Pancreas (tissue), 10 donors: ENCODE measurements at regions not wholly inside any gene's neighbourhood (a gene's known extent, or its start where the extent isn't known, plus 50 kb on each side); places are given as distances from the start of the nearest gene placed in this dataset.
"Not testable (repeated sequence)": the region's sequence is repeated elsewhere in the genome, so short reads cannot be mapped to it uniquely, and the experiment has no call there.

Source experiments
- ATAC-seq, 4 donors: fragments of 200-7000 bp; cut with Tn5 transposase; one replicate each; pipeline versions ENCODE4 v1.8.0 to v1.9.1; 2020; ENCODE audit warnings: mild to moderate bottlenecking in 4 of 4, moderate library complexity in 4 of 4
- DNase-seq, 6 donors: peaks; one replicate each; pipeline ENCODE4 v3.0.0-alpha.2; 2020
- FAIRE-seq: peaks from 2 replicates; lab custom pipeline; 2012; peaks lifted over from hg19 to GRCh38; lab: Jason Lieb, UNC
- H3K27ac ChIP-seq, 4 donors: fragments of 200-600 bp; sonication (generic); 1 replicate in 3 of 4; 2 replicates in 1 of 4; pipeline versions ENCODE4 v1.5.0 to v1.8.0; 2020
- H3K27me3 ChIP-seq, 4 donors: fragments of 200-600 bp; one replicate each; pipeline ENCODE4 v1.8.0; 2021
- H3K36me3 ChIP-seq, 3 donors: fragments of 200-600 bp; sonication (generic) in 1 of 3; one replicate each; pipeline versions ENCODE4 v1.5.0 to v1.8.0; 2020 to 2021
- H3K4me1 ChIP-seq, 3 donors: fragments of 200-600 bp; one replicate each; pipeline ENCODE4 v1.8.0; 2021
- H3K4me3 ChIP-seq, 4 donors: fragments of 200-600 bp; sonication (generic) in 2 of 4; one replicate each; pipeline versions ENCODE4 v1.5.0 to v1.8.0; 2020 to 2021
- H3K9me3 ChIP-seq, 4 donors: fragments of 200-600 bp; one replicate each; pipeline ENCODE4 v1.8.0; 2021
- WGBS, 2 donors: extraction: QIAGEN DNeasy Blood & Tissue Kit; methylation state at CpG; one replicate each; pipeline ENCODE4 v1.1.7; 2013; 5-methylcytosine and 5-hydroxymethylcytosine counted together
- intact Hi-C, 3 donors: fragments of 100-400 bp; cut with DNase I; formaldehyde crosslinking; loops; one replicate each; pipeline versions ENCODE4 v1.11.1 to v1.14.2; 2022
- TF ChIP-seq, protein P1 (sequence below), 4 donors: fragments of 200-600 bp; sonication (generic) in 3 of 4; IDR thresholded peaks; one replicate each; pipeline versions ENCODE4 v1.5.0 to v1.8.0; 2021; ENCODE audit warnings: antibody characterized with exemption in 4 of 4
- donor health status: healthy with polysubstance abuse.
- donor health status: DM: no; HTN: no; CAD: no; lungs with moderate emphysema.
- donor health status: DM: no; HTN: no; CAD: no.
- donor health status: control.
- donor health status: control.
- donor health status: Bipolar disorder and iron deficiency.
- donor health status: DM: yes; HTN: yes; CAD: no.
- donor health status: DM: no; HTN: no; CAD: no.
- donor health status: DM: no; HTN: no; CAD: no.
- donor health status: DM: yes; HTN: yes; CAD: no.

DNA sequence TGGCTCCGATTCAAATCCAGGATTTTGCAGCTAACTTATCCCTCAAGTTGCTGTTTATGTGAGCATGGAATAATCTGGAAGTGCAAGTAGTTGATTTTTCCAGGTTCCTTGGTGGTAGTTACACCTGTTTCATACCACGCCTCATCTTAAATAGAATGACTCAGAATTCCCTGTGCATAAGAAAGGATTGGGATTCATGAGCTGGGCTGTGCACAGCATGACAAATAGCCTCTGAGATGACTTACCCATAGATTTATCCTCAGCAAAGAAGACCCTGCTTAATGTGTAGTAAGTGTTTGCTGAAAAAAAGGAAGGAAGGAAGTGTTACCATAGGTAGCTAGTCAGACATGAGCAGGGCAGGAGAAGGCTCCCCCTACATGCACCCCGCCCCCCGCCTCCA lies 777.7 kb upstream of the ADGRL3 start:
- no peak for ATAC-seq
- intact Hi-C loops, result no loop called here
- no peak for FAIRE-seq
- no peaks in the 10 kb centered on the region for H3K36me3 ChIP-seq
- H3K27ac ChIP-seq, result no peak overlapping the region
- DNase-seq, result no peak
- TF ChIP-seq, protein P1, sequence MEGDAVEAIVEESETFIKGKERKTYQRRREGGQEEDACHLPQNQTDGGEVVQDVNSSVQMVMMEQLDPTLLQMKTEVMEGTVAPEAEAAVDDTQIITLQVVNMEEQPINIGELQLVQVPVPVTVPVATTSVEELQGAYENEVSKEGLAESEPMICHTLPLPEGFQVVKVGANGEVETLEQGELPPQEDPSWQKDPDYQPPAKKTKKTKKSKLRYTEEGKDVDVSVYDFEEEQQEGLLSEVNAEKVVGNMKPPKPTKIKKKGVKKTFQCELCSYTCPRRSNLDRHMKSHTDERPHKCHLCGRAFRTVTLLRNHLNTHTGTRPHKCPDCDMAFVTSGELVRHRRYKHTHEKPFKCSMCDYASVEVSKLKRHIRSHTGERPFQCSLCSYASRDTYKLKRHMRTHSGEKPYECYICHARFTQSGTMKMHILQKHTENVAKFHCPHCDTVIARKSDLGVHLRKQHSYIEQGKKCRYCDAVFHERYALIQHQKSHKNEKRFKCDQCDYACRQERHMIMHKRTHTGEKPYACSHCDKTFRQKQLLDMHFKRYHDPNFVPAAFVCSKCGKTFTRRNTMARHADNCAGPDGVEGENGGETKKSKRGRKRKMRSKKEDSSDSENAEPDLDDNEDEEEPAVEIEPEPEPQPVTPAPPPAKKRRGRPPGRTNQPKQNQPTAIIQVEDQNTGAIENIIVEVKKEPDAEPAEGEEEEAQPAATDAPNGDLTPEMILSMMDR (IDR thresholded peaks at IDR 0.05), result no peak
- H3K4me1 ChIP-seq, result no peaks in the 10 kb centered on the region
- no peaks in the 10 kb centered on the region for H3K27me3 ChIP-seq
- H3K4me3 ChIP-seq, result no peak overlapping the region
- 40 to 55% methylated on average over 4 of the region's 4 CpGs for WGBS, 2 donors
- no peaks in the 10 kb centered on the region for H3K9me3 ChIP-seq

DNA sequence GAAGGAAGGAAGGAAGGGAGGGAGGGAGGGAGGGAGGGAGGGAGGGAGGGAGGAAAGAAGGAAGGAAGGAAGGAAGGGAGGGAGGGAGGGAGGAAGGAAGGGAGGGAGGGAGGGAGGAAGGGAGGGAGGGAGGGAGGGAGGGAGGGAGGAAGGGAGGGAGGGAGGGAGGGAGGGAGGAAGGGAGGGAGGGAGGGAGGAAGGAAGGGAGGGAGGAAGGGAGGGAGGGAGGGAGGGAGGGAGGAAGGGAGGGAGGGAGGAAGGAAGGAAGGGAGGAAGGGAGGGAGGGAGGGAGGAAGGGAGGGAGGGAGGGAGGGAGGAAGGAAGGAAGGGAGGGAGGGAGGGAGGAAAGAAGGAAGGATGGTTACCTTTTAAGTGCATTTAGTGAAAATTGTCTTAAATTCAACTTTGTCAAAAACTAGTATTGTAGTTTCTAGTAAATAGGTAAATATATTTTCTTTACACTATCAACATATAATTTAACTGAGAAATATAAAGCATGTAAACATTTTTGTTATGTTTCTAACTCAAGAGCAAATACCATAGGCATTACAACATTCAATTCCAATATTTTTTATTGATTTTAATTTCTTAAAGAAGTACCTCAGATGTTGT lies 776.4 kb upstream of the ADGRL3 start:
- H3K4me1 ChIP-seq, H3K9me3 ChIP-seq, H3K4me3 ChIP-seq, intact Hi-C loops, DNase-seq, FAIRE-seq, H3K27ac ChIP-seq, H3K36me3 ChIP-seq, ATAC-seq, H3K27me3 ChIP-seq: not testable (repeated sequence)

DNA sequence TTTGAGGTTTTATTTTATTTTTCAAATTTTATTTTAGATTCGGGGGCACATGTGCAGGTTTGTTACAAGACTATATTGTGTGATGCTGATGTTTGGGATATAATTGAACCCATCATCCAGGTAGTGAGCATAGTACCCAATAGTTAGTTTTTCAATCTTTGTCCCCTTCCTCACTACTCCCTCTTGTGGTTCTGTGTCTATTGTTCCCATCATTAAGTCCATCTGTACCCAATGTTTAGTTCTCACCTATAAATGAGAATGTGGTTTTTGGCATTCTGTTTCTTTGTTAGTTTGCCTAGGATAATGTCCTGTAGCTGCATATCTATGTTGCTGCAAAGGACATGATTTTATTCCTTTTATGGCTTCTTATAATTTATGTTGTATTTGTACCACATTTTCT lies 767.2 kb upstream of the ADGRL3 start:
- DNase-seq, result no peak
- Histone ChIP-seq H3K4me1 (no peaks in the 10 kb centered on the region), H3K27ac (no peak overlapping the region), H3K9me3 (no peaks in the 10 kb centered on the region), H3K36me3 (no peaks in the 10 kb centered on the region), H3K4me3 (no peak overlapping the region), H3K27me3 (no peaks in the 10 kb centered on the region)
- TF ChIP-seq, protein P1 (IDR thresholded peaks at IDR 0.05), result no peak
- WGBS, 2 donors, result 36 to 62% methylated on average over 1 of the region's 1 CpG
- ATAC-seq, result no peak
- intact Hi-C loops, result no loop called here
- FAIRE-seq, result no peak

DNA sequence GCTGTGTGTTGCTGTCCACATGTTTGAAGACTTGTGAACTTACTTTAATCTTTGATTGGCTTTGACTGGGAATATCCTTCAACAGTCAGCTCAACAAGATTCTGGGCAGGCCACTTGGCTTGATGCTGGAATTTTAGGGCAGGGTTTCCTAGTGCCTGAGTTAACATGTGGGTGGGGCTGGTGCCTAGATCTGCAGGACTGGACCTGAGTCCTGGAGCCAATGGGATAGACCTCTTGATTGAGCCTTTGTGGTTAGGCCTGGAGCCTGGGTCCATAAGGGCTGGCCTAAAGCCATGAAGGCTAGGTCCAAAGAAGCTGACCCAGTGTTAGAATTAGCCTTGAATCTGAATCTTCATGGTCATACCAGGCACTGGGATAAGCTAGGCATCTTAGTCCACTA lies 757.1 kb upstream of the ADGRL3 start:
- H3K4me1 ChIP-seq, result no peaks in the 10 kb centered on the region
- DNase-seq (no peak), FAIRE-seq (no peak), ATAC-seq (no peak)
- H3K36me3 ChIP-seq, result no peaks in the 10 kb centered on the region
- H3K4me3 ChIP-seq, result no peak overlapping the region
- H3K9me3 ChIP-seq, result no peaks in the 10 kb centered on the region
- TF ChIP-seq, protein P1 (IDR thresholded peaks at IDR 0.05), result no peak
- H3K27me3 ChIP-seq, result no peaks in the 10 kb centered on the region
- no peak overlapping the region for H3K27ac ChIP-seq
- intact Hi-C loops, result no loop called here

DNA sequence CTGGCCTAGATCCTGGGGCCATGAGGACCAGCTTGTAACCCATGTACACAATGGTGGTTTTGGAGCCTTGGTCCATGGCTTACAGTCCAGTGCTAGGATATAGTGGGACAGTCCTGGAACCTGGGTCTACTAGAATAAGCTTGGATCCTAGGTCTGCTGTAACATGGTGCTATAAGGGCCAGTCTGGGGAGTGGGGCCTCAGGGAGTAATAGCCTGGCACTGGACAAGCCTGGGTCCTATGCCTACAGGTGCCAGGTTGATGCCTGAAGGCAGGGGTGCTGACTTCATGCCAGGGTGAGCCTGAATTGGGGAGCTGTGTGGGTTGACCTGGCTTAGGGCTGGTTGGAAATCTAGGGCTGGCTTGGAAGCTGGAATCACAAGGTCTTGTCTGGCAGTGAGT lies 756.3 kb upstream of the ADGRL3 start:
- ATAC-seq (no peak), FAIRE-seq (no peak), DNase-seq (no peak)
- TF ChIP-seq, protein P1 (IDR thresholded peaks at IDR 0.05), result no peak
- Histone ChIP-seq H3K36me3 (no peaks in the 10 kb centered on the region), H3K9me3 (no peaks in the 10 kb centered on the region), H3K27me3 (no peaks in the 10 kb centered on the region), H3K4me3 (no peak overlapping the region), H3K4me1 (no peaks in the 10 kb centered on the region), H3K27ac (no peak overlapping the region)
- intact Hi-C loops, result no loop called here
